Activated CD4-positive, alpha-beta memory T cell treated with anti-CD3 and anti-CD28 coated beads for 36 hours (primary cell): ENCODE measurements at regions not wholly inside any gene's neighbourhood (a gene's known extent, or its start where the extent isn't known, plus 50 kb on each side); places are given as distances from the start of the nearest gene placed in this dataset.

Experiments used
- CTCF ChIA-PET: fragments of 350-600 bp; sonication (Branson Sonifier 250); formaldehyde crosslinking; loops from one replicate; lab custom pipeline; 2021; ENCODE audit warnings: antibody characterized with exemption, inconsistent platforms; lab: Charles Lee
- POLR2A ChIA-PET: fragments of 350-600 bp; sonication (Branson Sonifier 250); formaldehyde crosslinking; loops from one replicate; lab custom pipeline; 2021; ENCODE audit warnings: antibody characterized with exemption; lab: Charles Lee
- DNase-seq: peaks from one replicate; pipeline ENCODE4 v3.0.0-alpha.2; 2020
- H3K27ac Mint-ChIP-seq: one replicate; pipeline ENCODE4 v1.8.0; 2021; ENCODE audit warnings: mixed read lengths
- H3K27me3 Mint-ChIP-seq: one replicate; pipeline ENCODE4 v1.8.0; 2021; ENCODE audit warnings: mixed read lengths
- H3K36me3 Mint-ChIP-seq: one replicate; pipeline ENCODE4 v1.8.0; 2021; ENCODE audit warnings: mixed read lengths
- H3K4me1 Mint-ChIP-seq: one replicate; pipeline ENCODE4 v1.8.0; 2021; ENCODE audit warnings: low read depth, mixed read lengths
- H3K4me3 Mint-ChIP-seq: one replicate; pipeline ENCODE4 v1.8.0; 2021; ENCODE audit warnings: mild to moderate bottlenecking, mixed read lengths
- H3K9me3 Mint-ChIP-seq: one replicate; pipeline ENCODE4 v1.8.0; 2021; ENCODE audit warnings: mixed read lengths
- intact Hi-C: fragments of 100-400 bp; cut with micrococcal nuclease; formaldehyde crosslinking; loops from one replicate; pipeline ENCODE4 v1.15.1; 2023

GRCh38 chr7:9781710-9782109 lies 1192.0 kb upstream of the PHF14 start:
- no peaks in the 10 kb centered on the region for H3K4me1 Mint-ChIP-seq
- H3K27ac Mint-ChIP-seq: no peak overlapping the region
- intact Hi-C loops: no loop called here
- CTCF ChIA-PET: no interaction called here
- H3K4me3 Mint-ChIP-seq: no peak overlapping the region
- peaks cover 9% of the 10 kb centered on the region for H3K9me3 Mint-ChIP-seq
- no peaks in the 10 kb centered on the region for H3K36me3 Mint-ChIP-seq
- no peaks in the 10 kb centered on the region for H3K27me3 Mint-ChIP-seq
- DNase-seq: no peak
- POLR2A ChIA-PET: no interaction called here

- CTCF ChIA-PET: no interaction called here
- no peak overlapping the region for H3K27ac Mint-ChIP-seq
- intact Hi-C loops: no loop called here
Measured at GRCh38 chr7:9782275-9782674, 1191.4 kb upstream of the PHF14 start.

GRCh38 chr7:9785211-9785610 lies 1188.5 kb upstream of the PHF14 start:
- Mint-ChIP-seq H3K4me1 (no peaks in the 10 kb centered on the region), H3K4me3 (no peak overlapping the region), H3K9me3 (peaks cover 16% of the 10 kb centered on the region), H3K27me3 (no peaks in the 10 kb centered on the region), H3K27ac (no peak overlapping the region), H3K36me3 (no peaks in the 10 kb centered on the region)
- intact Hi-C loops: no loop called here
- no peak for DNase-seq
- ChIA-PET POLR2A (no interaction called here), CTCF (no interaction called here)

More at GRCh38 chr7:9782275-9782674, 1191.4 kb upstream of the PHF14 start:
- Mint-ChIP-seq H3K36me3 (no peaks in the 10 kb centered on the region), H3K4me1 (no peaks in the 10 kb centered on the region), H3K4me3 (no peak overlapping the region), H3K27me3 (no peaks in the 10 kb centered on the region), H3K9me3 (peaks cover 11% of the 10 kb centered on the region)
- no peak for DNase-seq
- POLR2A ChIA-PET: no interaction called here

GRCh38 chr7:9796241-9796640 lies 1177.4 kb upstream of the PHF14 start:
- intact Hi-C loops: no loop called here

GRCh38 chr7:9822458-9823290 lies 1151.0 kb upstream of the PHF14 start:
- DNase-seq: no peak
- Mint-ChIP-seq H3K9me3 (peaks cover 5% of the 10 kb centered on the region), H3K27me3 (no peaks in the 10 kb centered on the region), H3K4me3 (no peak overlapping the region), H3K4me1 (no peaks in the 10 kb centered on the region), H3K36me3 (no peaks in the 10 kb centered on the region), H3K27ac (no peak overlapping the region)
- ChIA-PET CTCF (no interaction called here), POLR2A (no interaction called here)
- intact Hi-C loops: no loop called here

More at GRCh38 chr7:9796241-9796640, 1177.4 kb upstream of the PHF14 start:
- no peak for DNase-seq
- peaks cover 2% of the 10 kb centered on the region for H3K9me3 Mint-ChIP-seq
- no peak overlapping the region for H3K27ac Mint-ChIP-seq
- H3K4me1 Mint-ChIP-seq: no peaks in the 10 kb centered on the region
- ChIA-PET POLR2A (no interaction called here), CTCF (no interaction called here)
- no peaks in the 10 kb centered on the region for H3K36me3 Mint-ChIP-seq
- H3K4me3 Mint-ChIP-seq: no peak overlapping the region
- no peaks in the 10 kb centered on the region for H3K27me3 Mint-ChIP-seq

GRCh38 chr7:9835199-9835598 lies 1138.5 kb upstream of the PHF14 start:
- Mint-ChIP-seq H3K4me3 (no peak overlapping the region), H3K4me1 (no peaks in the 10 kb centered on the region), H3K27me3 (no peaks in the 10 kb centered on the region), H3K36me3 (no peaks in the 10 kb centered on the region), H3K9me3 (peaks cover 4% of the 10 kb centered on the region), H3K27ac (no peak overlapping the region)
- DNase-seq: no peak
- intact Hi-C loops: no loop called here
- CTCF ChIA-PET: no interaction called here
- POLR2A ChIA-PET: no interaction called here

- POLR2A ChIA-PET: no interaction called here
- no peak overlapping the region for H3K4me3 Mint-ChIP-seq
Measured at GRCh38 chr7:9836671-9837070, 1137.0 kb upstream of the PHF14 start.

GRCh38 chr7:9842301-9842700 lies 1131.4 kb upstream of the PHF14 start:
- intact Hi-C loops: no loop called here
- Mint-ChIP-seq H3K9me3 (peaks cover 11% of the 10 kb centered on the region), H3K27me3 (no peaks in the 10 kb centered on the region), H3K4me3 (no peak overlapping the region), H3K4me1 (no peaks in the 10 kb centered on the region), H3K27ac (no peak overlapping the region), H3K36me3 (no peaks in the 10 kb centered on the region)
- ChIA-PET POLR2A (no interaction called here), CTCF (no interaction called here)
- no peak for DNase-seq

More at GRCh38 chr7:9836671-9837070, 1137.0 kb upstream of the PHF14 start:
- Mint-ChIP-seq H3K9me3 (peaks cover 4% of the 10 kb centered on the region), H3K36me3 (no peaks in the 10 kb centered on the region), H3K27me3 (no peaks in the 10 kb centered on the region), H3K4me1 (no peaks in the 10 kb centered on the region), H3K27ac (no peak overlapping the region)
- CTCF ChIA-PET: no interaction called here
- DNase-seq: no peak
- intact Hi-C loops: no loop called here

- CTCF ChIA-PET: no interaction called here
- intact Hi-C loops: no loop called here
Measured at GRCh38 chr7:9846902-9847301, 1126.8 kb upstream of the PHF14 start.

GRCh38 chr7:9854605-9855004 lies 1119.1 kb upstream of the PHF14 start:
- Mint-ChIP-seq H3K36me3 (no peaks in the 10 kb centered on the region), H3K4me3 (no peak overlapping the region), H3K4me1 (no peaks in the 10 kb centered on the region), H3K27me3 (no peaks in the 10 kb centered on the region), H3K9me3 (peaks cover 6% of the 10 kb centered on the region), H3K27ac (no peak overlapping the region)
- no peak for DNase-seq
- POLR2A ChIA-PET: no interaction called here
- intact Hi-C loops: no loop called here
- CTCF ChIA-PET: no interaction called here

More at GRCh38 chr7:9846902-9847301, 1126.8 kb upstream of the PHF14 start:
- Mint-ChIP-seq H3K36me3 (no peaks in the 10 kb centered on the region), H3K27ac (no peak overlapping the region), H3K4me3 (no peak overlapping the region), H3K4me1 (no peaks in the 10 kb centered on the region), H3K9me3 (peaks cover 8% of the 10 kb centered on the region), H3K27me3 (no peaks in the 10 kb centered on the region)
- DNase-seq: no peak
- POLR2A ChIA-PET: no interaction called here

- no peaks in the 10 kb centered on the region for H3K4me1 Mint-ChIP-seq
- no peak for DNase-seq
- CTCF ChIA-PET: no interaction called here
- POLR2A ChIA-PET: no interaction called here
- H3K9me3 Mint-ChIP-seq: peaks cover 6% of the 10 kb centered on the region
- H3K4me3 Mint-ChIP-seq: no peak overlapping the region
- H3K27me3 Mint-ChIP-seq: no peaks in the 10 kb centered on the region
- intact Hi-C loops: no loop called here
- H3K27ac Mint-ChIP-seq: no peak overlapping the region
- no peaks in the 10 kb centered on the region for H3K36me3 Mint-ChIP-seq
Measured at GRCh38 chr7:9856668-9857067, 1117.0 kb upstream of the PHF14 start.

GRCh38 chr7:9863545-9863944 lies 1110.1 kb upstream of the PHF14 start:
- no peaks in the 10 kb centered on the region for H3K9me3 Mint-ChIP-seq
- intact Hi-C loops: no loop called here
- no peak for DNase-seq
- no peak overlapping the region for H3K27ac Mint-ChIP-seq
- POLR2A ChIA-PET: no interaction called here
- no peaks in the 10 kb centered on the region for H3K27me3 Mint-ChIP-seq
- CTCF ChIA-PET: no interaction called here
- H3K4me1 Mint-ChIP-seq: no peaks in the 10 kb centered on the region
- H3K36me3 Mint-ChIP-seq: no peaks in the 10 kb centered on the region
- no peak overlapping the region for H3K4me3 Mint-ChIP-seq

GRCh38 chr7:9869151-9869550 lies 1104.5 kb upstream of the PHF14 start:
- Mint-ChIP-seq H3K9me3 (no peaks in the 10 kb centered on the region), H3K36me3 (no peaks in the 10 kb centered on the region), H3K4me3 (no peak overlapping the region), H3K4me1 (no peaks in the 10 kb centered on the region), H3K27me3 (no peaks in the 10 kb centered on the region), H3K27ac (no peak overlapping the region)
- intact Hi-C loops: no loop called here
- CTCF ChIA-PET: no interaction called here
- no peak for DNase-seq
- POLR2A ChIA-PET: no interaction called here
